Loucy (cell line): ENCODE measurements at regions not wholly inside any gene's neighbourhood (a gene's known extent, or its start where the extent isn't known, plus 50 kb on each side); places are given as distances from the start of the nearest gene placed in this dataset.

ENCODE experiments used
- H2AFZ ChIP-seq: fragments of 200-600 bp; sonication (generic); 2 replicates; pipeline ENCODE4 v1.6.0; 2016; ENCODE audit warnings: antibody characterized with exemption, mild to moderate bottlenecking, low read length, moderate library complexity
- H3F3A ChIP-seq: fragments of 200-600 bp; 2 replicates; pipeline ENCODE4 v1.6.0; 2016; ENCODE audit warnings: antibody characterized with exemption, low read depth, mild to moderate bottlenecking
- H3K27me3 ChIP-seq: fragments of 200-600 bp; sonication (generic); 2 replicates; pipeline ENCODE4 v1.6.1; 2014; ENCODE audit warnings: low read length, mild to moderate bottlenecking; ENCODE audit not compliant: insufficient read depth, poor library complexity, severe bottlenecking
- H3K36me3 ChIP-seq: fragments of 200-600 bp; sonication (generic); 2 replicates; pipeline ENCODE4 v1.6.1; 2016; ENCODE audit warnings: low read length; ENCODE audit not compliant: insufficient read depth
- H3K4me1 ChIP-seq: fragments of 200-600 bp; sonication (generic); 2 replicates; pipeline ENCODE4 v1.5.1; 2014; ENCODE audit warnings: low read length, mild to moderate bottlenecking; ENCODE audit not compliant: insufficient read depth, poor library complexity, severe bottlenecking
- H3K4me2 ChIP-seq: fragments of 200-600 bp; sonication (generic); 2 replicates; pipeline ENCODE4 v1.6.0; 2014; ENCODE audit warnings: antibody characterized with exemption, low read length, low read depth, mild to moderate bottlenecking; ENCODE audit not compliant: poor library complexity, severe bottlenecking
- H3K4me3 ChIP-seq: fragments of 200-600 bp; sonication (generic); 2 replicates; pipeline ENCODE4 v1.5.1; 2014; ENCODE audit warnings: low read length, mild to moderate bottlenecking, mixed read lengths; ENCODE audit not compliant: poor library complexity, severe bottlenecking
- H3K79me2 ChIP-seq: fragments of 200-600 bp; sonication (generic); 2 replicates; pipeline ENCODE4 v1.6.1; 2014; ENCODE audit warnings: low read length; ENCODE audit not compliant: insufficient read depth
- H3K9ac ChIP-seq: fragments of 200-600 bp; sonication (generic); 2 replicates; pipeline ENCODE4 v1.6.0; 2014; ENCODE audit warnings: mild to moderate bottlenecking, low read depth, low read length, moderate library complexity; ENCODE audit not compliant: poor library complexity, severe bottlenecking
- H3K9me2 ChIP-seq: fragments of 200-600 bp; sonication (generic); replicated peaks from 2 replicates; pipeline ENCODE4 v1.6.1; 2016; ENCODE audit warnings: low read depth, low read length, mixed read lengths
- H3K9me3 ChIP-seq: fragments of 200-600 bp; sonication (generic); 2 replicates; pipeline ENCODE4 v1.6.1; 2014; ENCODE audit warnings: mild to moderate bottlenecking, antibody characterized with exemption, low read length, low read depth; ENCODE audit not compliant: insufficient read depth
- H4K20me1 ChIP-seq: fragments of 200-600 bp; sonication (generic); 2 replicates; pipeline ENCODE4 v1.6.0; 2014; ENCODE audit warnings: antibody characterized with exemption, low read length, mild to moderate bottlenecking; ENCODE audit not compliant: insufficient read depth, poor library complexity, severe bottlenecking
- CTCF ChIP-seq: fragments of 200-600 bp; sonication (generic); conservative IDR thresholded peaks from 2 replicates; pipeline ENCODE4 v1.5.1; 2014; ENCODE audit warnings: mild to moderate bottlenecking, antibody characterized with exemption, low read length
- EZH2phosphoT487 ChIP-seq: fragments of 200-600 bp; IDR thresholded peaks from 2 replicates; pipeline ENCODE4 v1.6.1; 2018; ENCODE audit warnings: antibody characterized with exemption, mild to moderate bottlenecking, moderate library complexity, borderline replicate concordance

- no peaks in the 10 kb centered on the region for H3K79me2 ChIP-seq
- TF ChIP-seq CTCF (no peak), EZH2phosphoT487 (no peak)
These were observed 99.8 kb upstream of the PMFBP1 start for GRCh38 chr16:72271699-72272240.

GRCh38 chr16:72270531-72270930, 98.6 kb upstream of the PMFBP1 start:
- Histone ChIP-seq H3K4me3 (no peak overlapping the region), H3K79me2 (no peaks in the 10 kb centered on the region), H3K9me3 (no peaks in the 10 kb centered on the region), H3K9ac (no peak overlapping the region), H3K4me1 (no peaks in the 10 kb centered on the region), H3K36me3 (no peaks in the 10 kb centered on the region), H3K4me2 (no peak overlapping the region), H3F3A (no peaks in the 10 kb centered on the region), H4K20me1 (no peaks in the 10 kb centered on the region), H3K27me3 (no peaks in the 10 kb centered on the region), H3K9me2 (no peaks in the 10 kb centered on the region), H2AFZ (no peak overlapping the region)
- TF ChIP-seq EZH2phosphoT487 = no peak
- no peak for TF ChIP-seq CTCF

More at GRCh38 chr16:72271699-72272240, 99.8 kb upstream of the PMFBP1 start:
- H3F3A ChIP-seq = no peaks in the 10 kb centered on the region
- H3K9me2 ChIP-seq = no peaks in the 10 kb centered on the region
- H3K4me3 ChIP-seq = no peak overlapping the region
- no peak overlapping the region for H3K9ac ChIP-seq
- H2AFZ ChIP-seq = no peak overlapping the region
- no peaks in the 10 kb centered on the region for H3K4me1 ChIP-seq
- no peaks in the 10 kb centered on the region for H4K20me1 ChIP-seq
- H3K27me3 ChIP-seq = no peaks in the 10 kb centered on the region
- no peaks in the 10 kb centered on the region for H3K36me3 ChIP-seq
- H3K9me3 ChIP-seq = no peaks in the 10 kb centered on the region
- no peak overlapping the region for H3K4me2 ChIP-seq

GRCh38 chr16:72266836-72267235, 94.9 kb upstream of the PMFBP1 start:
- no peak overlapping the region for H2AFZ ChIP-seq
- H3K4me1 ChIP-seq = no peaks in the 10 kb centered on the region
- H3K4me2 ChIP-seq = no peak overlapping the region
- TF ChIP-seq CTCF (no peak), EZH2phosphoT487 (no peak)
- no peaks in the 10 kb centered on the region for H4K20me1 ChIP-seq
- no peaks in the 10 kb centered on the region for H3K9me3 ChIP-seq
- H3K4me3 ChIP-seq = no peak overlapping the region
- H3K79me2 ChIP-seq = no peaks in the 10 kb centered on the region
- no peak overlapping the region for H3K9ac ChIP-seq
- H3K27me3 ChIP-seq = no peaks in the 10 kb centered on the region
- H3F3A ChIP-seq = no peaks in the 10 kb centered on the region
- no peaks in the 10 kb centered on the region for H3K36me3 ChIP-seq
- H3K9me2 ChIP-seq = no peaks in the 10 kb centered on the region
